Omental fat pad (tissue), 3 donors: ENCODE measurements at regions not wholly inside any gene's neighbourhood (a gene's known extent, or its start where the extent isn't known, plus 50 kb on each side); places are given as distances from the start of the nearest gene placed in this dataset.

ENCODE experiments used
- ATAC-seq: fragments of 150-250 bp; one replicate; pipeline ENCODE4 v1.9.1; 2016; ENCODE audit warnings: mild to moderate bottlenecking, moderate library complexity; ENCODE audit not compliant: low FRiP score
- DNase-seq: peaks from one replicate; pipeline ENCODE4 v3.0.0-alpha.2; 2019; ENCODE audit warnings: low spot score
- TF ChIP-seq, protein P1 (sequence below), 3 donors: fragments of 450-650 bp; IDR thresholded peaks; one replicate each; pipeline ENCODE4 v1.5.1; 2016 to 2017; ENCODE audit warnings: antibody characterized with exemption in 3 of 3, mild to moderate bottlenecking in 3 of 3, moderate library complexity in 2 of 3

- ATAC-seq (no peak), DNase-seq (no peak)
- TF ChIP-seq, protein P1, sequence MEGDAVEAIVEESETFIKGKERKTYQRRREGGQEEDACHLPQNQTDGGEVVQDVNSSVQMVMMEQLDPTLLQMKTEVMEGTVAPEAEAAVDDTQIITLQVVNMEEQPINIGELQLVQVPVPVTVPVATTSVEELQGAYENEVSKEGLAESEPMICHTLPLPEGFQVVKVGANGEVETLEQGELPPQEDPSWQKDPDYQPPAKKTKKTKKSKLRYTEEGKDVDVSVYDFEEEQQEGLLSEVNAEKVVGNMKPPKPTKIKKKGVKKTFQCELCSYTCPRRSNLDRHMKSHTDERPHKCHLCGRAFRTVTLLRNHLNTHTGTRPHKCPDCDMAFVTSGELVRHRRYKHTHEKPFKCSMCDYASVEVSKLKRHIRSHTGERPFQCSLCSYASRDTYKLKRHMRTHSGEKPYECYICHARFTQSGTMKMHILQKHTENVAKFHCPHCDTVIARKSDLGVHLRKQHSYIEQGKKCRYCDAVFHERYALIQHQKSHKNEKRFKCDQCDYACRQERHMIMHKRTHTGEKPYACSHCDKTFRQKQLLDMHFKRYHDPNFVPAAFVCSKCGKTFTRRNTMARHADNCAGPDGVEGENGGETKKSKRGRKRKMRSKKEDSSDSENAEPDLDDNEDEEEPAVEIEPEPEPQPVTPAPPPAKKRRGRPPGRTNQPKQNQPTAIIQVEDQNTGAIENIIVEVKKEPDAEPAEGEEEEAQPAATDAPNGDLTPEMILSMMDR (IDR thresholded peaks at IDR 0.05): no peak
Observed at GRCh38 chr10:111131168-111131799, 54.5 kb downstream of the ADRA2A start.

- ATAC-seq: no peak
- no peak for DNase-seq
- TF ChIP-seq, protein P1 (IDR thresholded peaks at IDR 0.05): no peak
Observed at GRCh38 chr10:111137007-111137406, 60.2 kb downstream of the ADRA2A start.

- TF ChIP-seq, protein P1 (IDR thresholded peaks at IDR 0.05): no peak
- no peak for ATAC-seq
- no peak for DNase-seq
Observed at GRCh38 chr10:111137587-111137986, 60.8 kb downstream of the ADRA2A start.

DNA sequence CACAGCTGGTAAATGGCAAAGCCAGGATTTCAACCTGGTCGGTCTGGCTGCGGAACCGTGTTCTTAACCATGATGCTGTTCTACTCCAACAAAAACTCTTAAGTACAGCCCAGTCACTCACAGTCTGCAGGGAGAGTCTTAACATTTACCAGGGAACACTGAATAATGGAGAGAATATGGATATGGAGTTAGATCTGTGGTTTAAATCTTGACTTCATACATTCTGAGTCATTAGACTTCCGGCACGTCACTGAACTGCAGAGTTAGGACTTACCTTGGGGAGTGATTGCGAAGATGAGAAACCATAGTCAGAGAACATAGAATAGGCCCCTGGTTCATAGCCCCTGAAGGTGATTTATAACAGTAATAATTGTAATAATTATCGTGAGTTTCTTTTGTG lies 61.7 kb downstream of the ADRA2A start:
- DNase-seq: no peak
- TF ChIP-seq, protein P1 (IDR thresholded peaks at IDR 0.05): no peak
- ATAC-seq: no peak

GRCh38 chr10:111139567-111139966 lies 62.7 kb downstream of the ADRA2A start:
- ATAC-seq (no peak), DNase-seq (no peak)
- TF ChIP-seq, protein P1 (IDR thresholded peaks at IDR 0.05): no peak

DNA sequence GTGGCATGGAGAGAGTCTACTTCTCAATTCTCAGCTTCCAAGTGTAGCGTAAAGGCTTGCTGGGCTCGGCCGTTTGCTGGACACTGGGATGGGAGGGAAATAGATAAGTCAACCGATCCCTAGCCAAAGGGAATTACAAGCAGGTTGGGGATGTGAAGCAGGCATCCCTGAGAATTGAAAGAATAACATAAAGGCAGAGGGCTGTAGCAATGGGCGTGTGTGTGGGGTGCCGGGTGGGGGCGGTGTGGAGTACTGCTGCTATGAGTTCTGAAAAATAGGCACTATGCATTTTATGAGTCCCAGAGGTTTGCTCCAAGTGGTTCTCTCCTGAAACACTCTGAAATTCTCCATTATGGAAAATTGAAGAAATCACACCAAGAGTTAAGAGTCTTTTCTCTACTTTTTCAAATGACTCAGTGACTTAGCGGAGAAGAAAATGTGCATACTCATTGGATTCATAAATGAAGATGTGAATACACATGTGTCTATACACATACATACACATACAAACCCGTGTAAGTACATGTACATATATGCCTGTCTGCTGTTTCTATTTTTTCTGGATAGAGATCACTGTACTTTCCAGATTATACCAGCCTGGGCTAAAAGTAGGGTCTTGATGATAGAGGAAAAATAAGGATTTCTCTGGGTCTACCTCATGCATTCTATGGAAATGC lies 65.4 kb downstream of the ADRA2A start:
- ATAC-seq (no peak), DNase-seq (no peak)
- TF ChIP-seq, protein P1 (IDR thresholded peaks at IDR 0.05): no peak
